ENCODE measurements at regions not wholly inside any gene's neighbourhood (a gene's known extent, or its start where the extent isn't known, plus 50 kb on each side); places are given as distances from the start of the nearest gene placed in this dataset.
"Not testable (repeated sequence)": the region's sequence is repeated elsewhere in the genome, so short reads cannot be mapped to it uniquely, and the experiment has no call there.

GRCh38 chr1:112133487-112133886, 144.0 kb upstream of the KCND3 start:
- Mint-ChIP-seq H3K36me3 (ENCODE audit: low read depth) (no peaks in the 10 kb centered on the region), H3K27me3 (ENCODE audit: low read depth) (no peaks in the 10 kb centered on the region), H3K4me1 (ENCODE audit: low read depth) (no peaks in the 10 kb centered on the region), H3K4me3 (no peak overlapping the region), H3K27ac (no peak overlapping the region), H3K9me3 (no peaks in the 10 kb centered on the region)
- DNase-seq (ENCODE audit: low spot score), result no peak

GRCh38 chr1:112140743-112141142, 151.3 kb upstream of the KCND3 start:
- no peaks in the 10 kb centered on the region for H3K4me1 Mint-ChIP-seq (ENCODE audit: low read depth)
- H3K9me3 Mint-ChIP-seq, result no peaks in the 10 kb centered on the region
- DNase-seq (ENCODE audit: low spot score), result no peak
- H3K36me3 Mint-ChIP-seq (ENCODE audit: low read depth), result no peaks in the 10 kb centered on the region
- peaks cover 4% of the 10 kb centered on the region for H3K27me3 Mint-ChIP-seq (ENCODE audit: low read depth)
- H3K27ac Mint-ChIP-seq, result no peak overlapping the region
- H3K4me3 Mint-ChIP-seq, result no peak overlapping the region

- Mint-ChIP-seq H3K27me3 (ENCODE audit: low read depth) (peaks cover 4% of the 10 kb centered on the region), H3K4me1 (ENCODE audit: low read depth) (no peaks in the 10 kb centered on the region), H3K4me3 (no peak overlapping the region), H3K9me3 (no peaks in the 10 kb centered on the region), H3K27ac (no peak overlapping the region), H3K36me3 (ENCODE audit: low read depth) (no peaks in the 10 kb centered on the region)
- no peak for DNase-seq (ENCODE audit: low spot score)
These were observed 151.8 kb upstream of the KCND3 start for GRCh38 chr1:112141301-112141700.

- Mint-ChIP-seq H3K27ac (no peak overlapping the region), H3K4me1 (ENCODE audit: low read depth) (no peaks in the 10 kb centered on the region), H3K9me3 (no peaks in the 10 kb centered on the region), H3K4me3 (no peak overlapping the region), H3K27me3 (ENCODE audit: low read depth) (peaks cover 4% of the 10 kb centered on the region), H3K36me3 (ENCODE audit: low read depth) (no peaks in the 10 kb centered on the region)
- DNase-seq (ENCODE audit: low spot score), result no peak
These were observed 152.5 kb upstream of the KCND3 start for GRCh38 chr1:112141923-112142322.

- peaks cover 11% of the 10 kb centered on the region for H3K9me3 Mint-ChIP-seq
- no peaks in the 10 kb centered on the region for H3K36me3 Mint-ChIP-seq (ENCODE audit: low read depth)
- DNase-seq (ENCODE audit: low spot score), result no peak
- H3K27ac Mint-ChIP-seq, result no peak overlapping the region
- no peaks in the 10 kb centered on the region for H3K4me1 Mint-ChIP-seq (ENCODE audit: low read depth)
- peaks cover 4% of the 10 kb centered on the region for H3K27me3 Mint-ChIP-seq (ENCODE audit: low read depth)
- H3K4me3 Mint-ChIP-seq, result no peak overlapping the region
These were observed 154.5 kb upstream of the KCND3 start for GRCh38 chr1:112143871-112144441.

GRCh38 chr1:112144733-112145426, 155.4 kb upstream of the KCND3 start:
- Mint-ChIP-seq H3K4me3 (no peak overlapping the region), H3K9me3 (peaks cover 11% of the 10 kb centered on the region), H3K27ac (no peak overlapping the region), H3K36me3 (ENCODE audit: low read depth) (no peaks in the 10 kb centered on the region), H3K27me3 (ENCODE audit: low read depth) (peaks cover 3% of the 10 kb centered on the region), H3K4me1 (ENCODE audit: low read depth) (no peaks in the 10 kb centered on the region)
- DNase-seq (ENCODE audit: low spot score), result no peak

GRCh38 chr1:112146201-112146715, 156.8 kb upstream of the KCND3 start:
- peaks cover 22% of the 10 kb centered on the region for H3K9me3 Mint-ChIP-seq
- H3K4me3 Mint-ChIP-seq, result no peak overlapping the region
- DNase-seq (ENCODE audit: low spot score), result no peak
- H3K27ac Mint-ChIP-seq, result no peak overlapping the region
- H3K4me1 Mint-ChIP-seq (ENCODE audit: low read depth), result no peaks in the 10 kb centered on the region
- H3K27me3 Mint-ChIP-seq (ENCODE audit: low read depth), result no peaks in the 10 kb centered on the region
- H3K36me3 Mint-ChIP-seq (ENCODE audit: low read depth), result no peaks in the 10 kb centered on the region

GRCh38 chr1:112160214-112160613, 170.7 kb upstream of the KCND3 start:
- H3K27me3 Mint-ChIP-seq (ENCODE audit: low read depth); H3K4me3 Mint-ChIP-seq; DNase-seq (ENCODE audit: low spot score); H3K9me3 Mint-ChIP-seq; H3K27ac Mint-ChIP-seq; H3K4me1 Mint-ChIP-seq (ENCODE audit: low read depth); H3K36me3 Mint-ChIP-seq (ENCODE audit: low read depth): not testable (repeated sequence)

GRCh38 chr1:112165375-112165774, 175.9 kb upstream of the KCND3 start:
- Mint-ChIP-seq H3K27me3 (ENCODE audit: low read depth) (no peaks in the 10 kb centered on the region), H3K9me3 (peaks cover 6% of the 10 kb centered on the region), H3K4me1 (ENCODE audit: low read depth) (no peaks in the 10 kb centered on the region), H3K27ac (no peak overlapping the region), H3K36me3 (ENCODE audit: low read depth) (no peaks in the 10 kb centered on the region), H3K4me3 (no peak overlapping the region)
- DNase-seq (ENCODE audit: low spot score), result no peak

GRCh38 chr1:112169517-112169916, 180.0 kb upstream of the KCND3 start:
- Mint-ChIP-seq H3K4me3 (no peak overlapping the region), H3K36me3 (ENCODE audit: low read depth) (no peaks in the 10 kb centered on the region), H3K4me1 (ENCODE audit: low read depth) (no peaks in the 10 kb centered on the region), H3K27me3 (ENCODE audit: low read depth) (no peaks in the 10 kb centered on the region), H3K27ac (no peak overlapping the region), H3K9me3 (no peaks in the 10 kb centered on the region)
- no peak for DNase-seq (ENCODE audit: low spot score)

GRCh38 chr1:112172294-112172882, 182.9 kb upstream of the KCND3 start:
- no peak overlapping the region for H3K4me3 Mint-ChIP-seq
- no peaks in the 10 kb centered on the region for H3K27me3 Mint-ChIP-seq (ENCODE audit: low read depth)
- no peaks in the 10 kb centered on the region for H3K9me3 Mint-ChIP-seq
- no peak for DNase-seq (ENCODE audit: low spot score)
- H3K4me1 Mint-ChIP-seq (ENCODE audit: low read depth), result no peaks in the 10 kb centered on the region
- H3K27ac Mint-ChIP-seq, result no peak overlapping the region
- H3K36me3 Mint-ChIP-seq (ENCODE audit: low read depth), result no peaks in the 10 kb centered on the region

- no peaks in the 10 kb centered on the region for H3K27me3 Mint-ChIP-seq (ENCODE audit: low read depth)
These were observed 187.8 kb upstream of the KCND3 start for GRCh38 chr1:112177314-112177713.

GRCh38 chr1:112188611-112189010, 199.1 kb upstream of the KCND3 start:
- Mint-ChIP-seq H3K4me3 (no peak overlapping the region), H3K27ac (no peak overlapping the region), H3K36me3 (ENCODE audit: low read depth) (no peaks in the 10 kb centered on the region), H3K9me3 (no peaks in the 10 kb centered on the region), H3K27me3 (ENCODE audit: low read depth) (peaks cover 3% of the 10 kb centered on the region), H3K4me1 (ENCODE audit: low read depth) (no peaks in the 10 kb centered on the region)
- no peak for DNase-seq (ENCODE audit: low spot score)

More at GRCh38 chr1:112177314-112177713, 187.8 kb upstream of the KCND3 start:
- no peak for DNase-seq (ENCODE audit: low spot score)
- no peak overlapping the region for H3K27ac Mint-ChIP-seq
- no peaks in the 10 kb centered on the region for H3K9me3 Mint-ChIP-seq
- H3K4me1 Mint-ChIP-seq (ENCODE audit: low read depth), result no peaks in the 10 kb centered on the region
- no peak overlapping the region for H3K4me3 Mint-ChIP-seq
- H3K36me3 Mint-ChIP-seq (ENCODE audit: low read depth), result no peaks in the 10 kb centered on the region

- Mint-ChIP-seq H3K36me3 (ENCODE audit: low read depth) (no peaks in the 10 kb centered on the region), H3K4me3 (no peak overlapping the region), H3K27ac (no peak overlapping the region), H3K4me1 (ENCODE audit: low read depth) (no peaks in the 10 kb centered on the region), H3K27me3 (ENCODE audit: low read depth) (peaks cover 6% of the 10 kb centered on the region), H3K9me3 (no peaks in the 10 kb centered on the region)
- no peak for DNase-seq (ENCODE audit: low spot score)
These were observed 199.9 kb upstream of the CTTNBP2NL start for GRCh38 chr1:112196008-112196588.
